ENCODE measurements at regions not wholly inside any gene's neighbourhood (a gene's known extent, or its start where the extent isn't known, plus 50 kb on each side); places are given as distances from the start of the nearest gene placed in this dataset.
"Not testable (repeated sequence)": the region's sequence is repeated elsewhere in the genome, so short reads cannot be mapped to it uniquely, and the experiment has no call there.

GRCh38 chr5:145450286-145450885 lies 384.8 kb downstream of the PRELID2 start:
- no peak for DNase-seq (ENCODE audit: low read depth)

- DNase-seq (ENCODE audit: low read depth): no peak
These were observed 385.3 kb downstream of the PRELID2 start for GRCh38 chr5:145449794-145450193.

GRCh38 chr5:145446875-145447274 lies 388.3 kb downstream of the PRELID2 start:
- not testable (repeated sequence) for DNase-seq (ENCODE audit: low read depth)

GRCh38 chr5:145446412-145446811 lies 388.7 kb downstream of the PRELID2 start:
- no peak for DNase-seq (ENCODE audit: low read depth)

GRCh38 chr5:145445027-145445426 lies 390.1 kb downstream of the PRELID2 start:
- DNase-seq (ENCODE audit: low read depth): no peak

- DNase-seq (ENCODE audit: low read depth): no peak
These were observed 391.2 kb downstream of the PRELID2 start for GRCh38 chr5:145443964-145444363.

GRCh38 chr5:145443366-145443765 lies 391.8 kb downstream of the PRELID2 start:
- DNase-seq (ENCODE audit: low read depth): no peak

GRCh38 chr5:145442661-145443060 lies 392.5 kb downstream of the PRELID2 start:
- DNase-seq (ENCODE audit: low read depth): not testable (repeated sequence)

GRCh38 chr5:145441228-145441627 lies 393.9 kb downstream of the PRELID2 start:
- DNase-seq (ENCODE audit: low read depth): no peak

- DNase-seq (ENCODE audit: low read depth): no peak
These were observed 397.5 kb downstream of the PRELID2 start for GRCh38 chr5:145437627-145438026.

- DNase-seq (ENCODE audit: low read depth): no peak
These were observed 402.1 kb downstream of the PRELID2 start for GRCh38 chr5:145433077-145433476.

- peak; percentile 36 for DNase-seq (ENCODE audit: low read depth)
These were observed 406.0 kb downstream of the PRELID2 start for GRCh38 chr5:145429170-145429569.

- no peak for DNase-seq (ENCODE audit: low read depth)
These were observed 427.1 kb downstream of the PRELID2 start for GRCh38 chr5:145408048-145408341.

- no peak for DNase-seq (ENCODE audit: low read depth)
These were observed 427.7 kb downstream of the PRELID2 start for GRCh38 chr5:145407300-145408047.

GRCh38 chr5:145403992-145404391 lies 431.1 kb downstream of the PRELID2 start:
- no peak for DNase-seq (ENCODE audit: low read depth)

- no peak for DNase-seq (ENCODE audit: low read depth)
These were observed 438.3 kb downstream of the PRELID2 start for GRCh38 chr5:145396888-145397287.

- not testable (repeated sequence) for DNase-seq (ENCODE audit: low read depth)
These were observed 440.0 kb downstream of the PRELID2 start for GRCh38 chr5:145395151-145395550.

- DNase-seq (ENCODE audit: low read depth): no peak
These were observed 441.7 kb downstream of the PRELID2 start for GRCh38 chr5:145393426-145393825.

GRCh38 chr5:145389047-145389446 lies 446.1 kb downstream of the PRELID2 start:
- DNase-seq (ENCODE audit: low read depth): no peak

- no peak for DNase-seq (ENCODE audit: low read depth)
These were observed 449.9 kb downstream of the PRELID2 start for GRCh38 chr5:145385276-145385675.

GRCh38 chr5:145378226-145378625 lies 456.9 kb downstream of the PRELID2 start:
- DNase-seq (ENCODE audit: low read depth): peak; percentile 30

- no peak for DNase-seq (ENCODE audit: low read depth)
These were observed 459.6 kb downstream of the PRELID2 start for GRCh38 chr5:145375521-145375920.

GRCh38 chr5:145365464-145365863 lies 469.7 kb downstream of the PRELID2 start:
- no peak for DNase-seq (ENCODE audit: low read depth)

GRCh38 chr5:145362266-145362665 lies 472.9 kb downstream of the PRELID2 start:
- peak; percentile 92 for DNase-seq (ENCODE audit: low read depth)
